ENCODE measurements at regions not wholly inside any gene's neighbourhood (a gene's known extent, or its start where the extent isn't known, plus 50 kb on each side); places are given as distances from the start of the nearest gene placed in this dataset.

DNA sequence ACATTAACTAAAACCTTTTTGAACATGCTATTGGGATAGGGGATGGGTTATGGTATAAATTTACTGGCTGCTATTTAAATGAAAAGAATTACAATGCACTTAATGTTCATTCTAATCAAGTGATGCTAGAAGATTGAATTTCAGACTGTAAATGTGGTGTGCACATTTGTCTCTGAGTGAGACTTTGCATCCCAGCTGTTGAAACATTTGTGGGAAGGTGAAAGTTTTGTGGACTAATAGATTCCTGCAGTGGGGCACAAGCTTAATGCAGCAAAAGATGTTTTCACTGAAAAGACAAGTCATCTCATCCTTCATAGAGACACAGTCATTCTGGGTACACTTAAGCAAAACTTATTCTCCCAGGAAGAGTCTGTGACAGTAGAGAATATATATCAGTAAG is 323.6 kb downstream of the NFIB start:
- no peak for DNase-seq (ENCODE audit: low spot score)

DNA sequence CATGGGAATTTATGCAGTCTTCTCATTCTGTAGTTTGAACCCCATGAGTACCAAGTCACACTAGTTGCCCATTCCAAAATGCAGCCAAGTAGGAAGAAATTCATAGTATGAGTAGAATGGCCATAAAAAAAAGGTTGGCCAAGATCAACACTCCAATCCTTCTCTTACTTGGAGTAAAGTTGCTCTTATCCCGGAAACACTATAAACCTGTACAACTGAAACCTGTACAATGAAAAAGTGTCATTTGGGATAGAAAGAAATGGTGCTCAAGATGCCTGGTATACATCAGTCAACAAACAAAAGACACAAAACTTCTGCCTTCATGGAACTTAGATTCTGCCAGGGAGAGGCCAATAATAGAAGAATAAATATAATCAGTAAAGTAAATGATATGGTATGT is 325.0 kb downstream of the NFIB start:
- no peak for DNase-seq (ENCODE audit: low spot score)

DNA sequence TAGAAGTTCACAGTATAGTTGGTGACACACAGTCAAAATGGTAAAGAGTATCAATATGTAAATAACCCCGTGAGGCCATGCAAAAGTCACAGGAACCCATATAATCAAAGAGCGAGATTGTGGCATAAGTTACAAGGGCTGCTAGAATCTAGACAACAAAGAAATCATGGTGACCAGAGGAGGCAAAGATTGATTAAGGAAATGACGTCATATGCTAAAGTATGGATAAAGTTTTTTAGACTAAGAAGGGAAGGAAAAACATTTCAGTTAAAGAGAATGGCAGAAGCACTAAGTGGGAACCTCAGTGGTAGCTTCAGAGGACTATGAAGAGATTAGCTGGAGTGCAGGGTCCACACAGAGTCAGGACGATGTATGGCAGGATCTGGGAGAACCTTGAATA is 330.3 kb downstream of the NFIB start:
- no peak for DNase-seq (ENCODE audit: low spot score)

DNA sequence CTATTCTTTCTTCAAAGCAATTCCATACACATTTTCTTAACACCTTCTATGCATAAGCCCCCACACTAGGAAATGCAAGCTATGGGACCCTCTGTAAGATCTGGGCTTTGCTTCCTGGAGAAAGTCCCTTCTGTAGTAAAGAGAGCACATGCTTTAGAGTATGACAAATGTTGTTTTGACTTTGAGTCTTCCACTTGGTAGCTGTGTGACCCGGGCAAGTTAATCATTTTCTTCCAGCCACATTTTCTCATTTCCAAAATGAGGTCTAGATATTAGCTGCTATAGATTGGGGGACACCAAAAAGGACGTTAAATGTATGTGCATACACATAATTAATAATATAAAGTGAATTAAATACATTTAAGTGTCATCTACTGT is 334.0 kb downstream of the NFIB start:
- DNase-seq (ENCODE audit: low spot score) = no peak

DNA sequence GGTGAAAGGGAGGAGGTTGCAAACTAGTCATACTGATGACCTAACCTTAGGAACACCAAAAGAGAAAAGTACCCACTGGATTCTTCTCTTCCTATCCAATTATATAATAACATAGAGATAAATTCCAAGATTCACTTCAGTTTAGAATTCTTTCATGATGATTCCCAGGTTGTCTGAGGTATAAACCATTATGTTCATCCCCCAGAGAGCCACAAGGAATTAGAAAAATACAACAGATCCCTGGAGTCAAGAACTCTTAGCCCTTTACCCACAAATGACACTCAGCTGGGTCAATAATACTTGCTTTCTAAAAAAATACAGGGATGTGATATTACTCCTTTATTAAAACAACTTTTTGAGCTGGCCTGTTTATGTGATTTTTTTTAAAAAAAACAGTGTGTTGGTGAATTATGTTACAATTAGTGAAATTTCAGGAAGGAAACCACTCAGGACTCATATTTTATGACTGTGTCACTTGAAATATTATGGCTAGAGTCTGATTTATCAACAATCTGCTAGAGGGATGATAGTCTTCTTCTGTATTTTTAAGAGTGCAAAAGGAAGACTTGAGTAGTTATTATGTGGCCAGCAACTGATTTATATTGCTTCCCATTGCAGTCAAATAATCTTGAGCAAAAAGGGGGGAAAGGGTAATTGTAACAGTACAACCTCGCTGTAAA is 338.2 kb downstream of the NFIB start:
- no peak for DNase-seq (ENCODE audit: low spot score)

DNA sequence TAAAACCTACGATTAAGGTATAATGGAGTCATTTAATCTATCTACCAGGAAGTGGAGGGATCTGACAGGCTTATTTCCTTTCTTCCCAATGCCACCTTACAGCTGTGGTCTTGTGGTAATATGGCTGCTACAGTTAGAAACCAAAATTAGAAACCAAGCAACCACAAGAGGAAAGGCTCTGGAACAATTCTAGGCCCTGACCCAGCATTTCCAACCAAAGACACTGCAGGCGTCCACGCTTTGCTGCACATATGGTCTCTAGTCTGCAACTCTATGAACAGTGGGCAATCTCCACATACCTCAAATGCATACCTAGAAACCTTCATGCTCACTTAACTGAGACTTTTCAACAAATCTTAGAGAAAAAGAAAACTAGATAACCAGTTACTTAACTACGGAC is 339.1 kb downstream of the NFIB start:
- no peak for DNase-seq (ENCODE audit: low spot score)

DNA sequence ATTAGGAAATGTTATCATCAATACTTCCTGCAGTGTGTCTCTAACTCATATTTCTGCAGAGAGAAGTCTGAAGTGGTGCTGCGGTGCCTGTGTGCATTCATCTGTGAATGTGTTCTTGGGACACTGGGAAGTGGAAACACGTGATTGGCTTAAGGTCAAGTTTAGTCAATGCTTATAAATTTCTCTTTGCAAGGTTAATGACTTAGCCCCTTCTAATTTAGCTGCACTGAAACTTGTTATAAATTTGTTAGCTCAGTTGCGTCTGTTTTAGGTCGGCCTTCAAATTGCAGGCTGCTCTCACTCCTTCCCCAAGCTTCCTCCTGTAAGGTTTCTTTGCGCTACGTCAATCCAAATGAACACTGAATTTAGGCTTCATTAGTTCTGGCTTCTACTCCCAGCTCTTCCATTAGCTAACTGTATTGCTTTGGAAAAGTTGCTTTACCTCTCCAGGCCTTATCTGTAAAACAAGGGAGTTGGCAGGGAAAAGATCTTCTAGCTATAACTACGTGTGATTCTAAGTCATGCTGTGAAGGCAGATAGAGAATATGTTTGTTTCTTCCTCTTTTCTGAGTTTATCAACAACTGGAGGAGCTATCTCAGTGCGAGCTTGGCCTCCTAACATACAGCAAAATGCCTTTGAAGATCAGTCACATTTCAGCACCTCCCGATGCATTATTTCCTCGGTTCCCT is 341.8 kb downstream of the NFIB start:
- DNase-seq (ENCODE audit: low spot score) = no peak

DNA sequence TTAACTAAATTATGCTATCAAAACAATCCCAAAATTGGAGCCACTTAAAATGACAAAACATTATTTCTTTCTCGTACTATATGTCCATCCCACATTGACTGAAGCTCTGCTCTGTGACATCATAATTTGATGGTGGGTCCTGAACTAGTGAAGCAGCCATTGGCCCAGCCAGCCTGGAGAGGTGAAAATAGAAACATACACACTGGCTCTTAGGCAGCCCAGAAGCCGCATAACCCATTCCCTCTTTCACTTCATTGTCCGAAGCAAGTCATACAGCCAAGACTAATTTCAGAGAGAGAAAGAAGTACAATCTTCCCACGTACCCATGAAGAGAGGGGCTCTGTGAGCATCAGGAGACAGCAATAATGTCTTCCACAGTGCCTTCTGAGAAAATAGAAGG is 342.5 kb downstream of the NFIB start:
- no peak for DNase-seq (ENCODE audit: low spot score)

DNA sequence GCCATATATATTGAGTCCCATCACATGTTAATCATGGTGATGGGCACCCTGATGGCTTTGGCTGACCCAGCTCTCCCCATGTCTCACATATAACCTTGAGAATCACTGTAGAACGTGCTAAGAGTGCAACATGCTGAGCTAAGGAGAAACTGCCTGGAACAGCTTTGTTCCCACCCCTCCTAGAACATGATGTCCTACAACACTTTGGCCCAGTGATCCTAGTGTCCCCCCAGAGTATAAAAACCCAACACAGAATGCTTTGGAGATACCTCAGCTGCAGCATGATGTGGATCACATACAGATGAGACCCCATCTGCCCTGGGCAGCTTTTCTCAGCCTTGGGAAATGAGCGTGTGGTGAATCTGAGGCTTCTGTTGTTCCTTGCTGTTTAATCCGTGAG is 343.5 kb downstream of the NFIB start:
- no peak for DNase-seq (ENCODE audit: low spot score)

DNA sequence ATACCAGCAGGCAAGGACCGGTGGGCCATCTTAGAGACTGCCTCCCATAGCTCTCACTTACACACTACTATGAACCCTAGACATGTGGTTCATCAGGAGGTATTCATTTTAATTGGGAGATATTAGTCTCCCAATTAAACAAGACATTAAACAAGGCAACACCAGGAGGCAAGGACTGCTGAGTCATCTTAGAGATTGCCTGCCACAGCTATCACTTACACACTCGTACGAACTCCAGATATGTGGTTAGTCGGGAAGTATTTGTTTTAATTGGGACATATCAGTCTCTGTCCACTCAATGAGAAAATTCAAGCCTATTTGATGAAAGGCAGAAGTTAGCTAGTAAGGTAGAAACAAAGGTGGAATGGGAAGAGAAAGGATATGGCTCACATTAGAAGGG is 343.9 kb downstream of the NFIB start:
- DNase-seq (ENCODE audit: low spot score) = no peak

DNA sequence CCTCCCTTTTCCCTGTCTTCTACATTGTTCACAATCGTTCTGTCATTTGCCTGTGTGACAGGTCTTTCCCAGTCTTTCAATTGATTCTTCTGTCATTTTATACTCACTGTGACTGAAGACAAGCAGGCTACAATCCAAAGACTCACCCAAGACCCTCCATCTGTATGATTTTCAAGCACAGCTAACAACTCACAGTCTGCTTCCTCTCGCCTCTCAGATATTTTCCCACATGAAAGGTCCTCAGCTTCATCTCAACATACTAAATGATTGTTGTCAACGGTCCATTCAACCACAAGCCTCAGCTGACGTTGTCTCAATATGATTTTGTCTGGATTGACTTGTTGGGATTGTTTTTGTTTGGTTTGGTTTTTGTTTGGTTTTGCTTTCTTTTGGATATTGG is 346.5 kb downstream of the NFIB start:
- no peak for DNase-seq (ENCODE audit: low spot score)

DNA sequence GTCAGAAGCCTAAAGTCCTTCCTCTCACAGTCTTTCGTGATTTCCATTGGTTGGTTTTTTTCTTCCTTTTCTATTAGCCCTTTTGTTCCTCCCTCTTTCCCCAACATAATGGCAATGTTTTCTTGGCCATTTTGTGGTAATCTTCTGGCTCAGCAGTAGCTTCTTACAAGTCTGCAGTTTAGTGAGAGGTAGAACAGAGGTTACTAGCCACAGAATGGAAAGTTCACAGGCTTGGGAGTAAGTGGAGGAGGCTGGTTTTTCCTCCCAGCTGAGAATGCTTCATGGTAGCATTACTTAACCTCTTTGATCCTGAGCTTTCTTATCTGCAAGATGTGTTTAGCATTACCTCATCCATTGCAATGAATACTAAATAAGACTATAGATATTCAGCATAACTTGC is 346.9 kb downstream of the NFIB start:
- no peak for DNase-seq (ENCODE audit: low spot score)

DNA sequence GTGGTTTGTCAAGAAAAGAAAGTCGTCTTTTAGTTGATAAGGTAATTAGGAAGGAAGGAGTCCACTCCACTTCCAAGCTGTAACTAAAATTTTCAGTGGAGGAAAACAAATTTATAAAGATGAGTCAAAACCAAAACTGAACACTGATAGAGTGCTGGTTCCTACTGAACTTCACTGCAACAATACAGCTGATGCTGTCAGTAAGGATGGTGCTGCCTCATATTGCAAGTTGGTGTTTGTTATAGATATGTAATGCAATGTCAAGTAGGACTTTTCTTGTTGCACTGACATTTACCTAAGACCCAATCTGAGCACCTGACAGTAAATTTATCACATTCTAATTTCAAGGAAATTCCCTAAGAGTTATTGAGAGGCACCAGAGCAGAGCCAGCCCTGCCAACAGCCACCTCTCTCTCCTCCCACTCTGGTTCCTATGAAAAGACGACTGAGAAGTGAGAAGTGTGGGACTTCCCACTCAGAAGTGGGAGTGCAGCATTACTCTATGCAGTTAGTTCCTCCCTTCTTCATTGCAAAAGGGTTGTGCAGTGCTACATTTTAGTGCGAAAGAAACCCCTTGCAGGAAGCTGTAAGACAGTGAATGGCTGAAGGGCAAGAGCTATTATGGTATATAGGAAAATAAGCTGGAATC is 350.8 kb downstream of the NFIB start:
- no peak for DNase-seq (ENCODE audit: low spot score)

DNA sequence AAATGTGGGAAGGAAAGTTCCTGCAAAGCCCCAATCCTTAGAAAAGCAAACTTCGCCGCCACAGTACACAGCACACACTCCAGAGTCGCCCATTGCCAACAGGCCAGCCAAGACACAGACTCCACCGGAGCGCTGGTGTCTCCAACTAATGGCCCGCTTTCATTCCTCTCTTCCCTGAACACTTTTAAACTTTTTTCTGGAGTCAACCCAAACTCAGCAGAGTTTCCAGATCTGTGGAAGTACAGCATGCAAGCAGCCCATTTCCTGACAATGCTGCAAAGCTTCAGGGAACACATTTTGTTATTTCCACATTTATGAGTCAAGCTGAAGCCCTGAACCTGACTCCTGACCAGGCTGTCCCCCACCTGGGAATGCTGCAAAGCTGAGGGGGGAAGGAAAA is 351.9 kb downstream of the NFIB start:
- DNase-seq (ENCODE audit: low spot score) = no peak

DNA sequence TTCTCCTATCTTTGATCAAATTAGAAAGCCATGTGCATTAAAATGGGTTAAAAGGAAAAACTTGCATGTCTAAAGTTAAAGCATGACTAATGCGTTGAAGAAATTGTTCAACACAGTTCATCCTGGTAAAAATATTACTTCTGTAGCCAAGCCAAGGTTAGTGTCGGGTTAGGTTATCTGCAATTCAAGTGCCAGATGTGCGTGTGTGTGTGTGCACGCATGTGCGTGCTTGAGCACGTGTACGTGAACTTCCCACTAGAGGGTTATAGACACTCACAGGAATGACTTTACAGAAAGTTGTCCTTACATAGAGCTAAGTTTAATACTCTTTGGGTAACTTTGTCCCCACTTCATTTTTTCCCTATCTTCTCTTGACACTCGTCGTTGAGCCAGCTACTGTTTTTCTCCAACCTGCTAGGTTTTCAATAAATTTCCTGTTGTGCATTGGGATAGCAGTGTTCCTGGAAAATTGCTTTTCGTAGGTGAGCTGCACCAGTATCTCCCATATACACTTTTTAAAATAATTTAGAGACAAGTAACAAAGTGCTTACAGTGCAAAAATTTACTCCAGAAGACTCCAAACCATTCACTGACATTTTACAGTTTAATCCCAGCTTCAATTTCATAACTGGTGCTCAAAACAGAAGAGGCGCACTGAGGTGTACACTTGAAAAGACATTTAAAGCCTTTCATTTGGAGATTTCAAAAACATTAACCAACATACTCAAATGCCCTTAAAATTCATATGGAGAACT is 353.8 kb downstream of the NFIB start:
- DNase-seq (ENCODE audit: low spot score) = no peak

DNA sequence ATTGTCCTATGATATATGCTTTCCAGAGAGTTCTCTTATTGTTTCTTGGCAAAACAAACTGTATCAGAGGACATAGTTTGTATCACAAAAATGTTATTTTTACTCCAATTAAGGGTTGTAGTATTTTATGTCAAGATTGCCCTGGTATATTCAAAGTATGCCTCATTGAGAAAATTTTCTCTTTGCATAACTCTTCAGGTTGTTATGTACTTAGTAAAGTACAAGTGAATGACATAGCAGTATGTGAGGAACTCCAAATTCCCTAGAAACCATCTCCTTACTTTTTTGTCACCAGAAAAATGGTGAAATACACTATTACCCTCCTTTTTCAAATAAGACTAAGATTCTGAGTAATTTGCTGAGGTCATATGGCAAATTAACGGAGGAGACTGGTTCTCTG is 355.3 kb downstream of the NFIB start:
- no peak for DNase-seq (ENCODE audit: low spot score)

DNA sequence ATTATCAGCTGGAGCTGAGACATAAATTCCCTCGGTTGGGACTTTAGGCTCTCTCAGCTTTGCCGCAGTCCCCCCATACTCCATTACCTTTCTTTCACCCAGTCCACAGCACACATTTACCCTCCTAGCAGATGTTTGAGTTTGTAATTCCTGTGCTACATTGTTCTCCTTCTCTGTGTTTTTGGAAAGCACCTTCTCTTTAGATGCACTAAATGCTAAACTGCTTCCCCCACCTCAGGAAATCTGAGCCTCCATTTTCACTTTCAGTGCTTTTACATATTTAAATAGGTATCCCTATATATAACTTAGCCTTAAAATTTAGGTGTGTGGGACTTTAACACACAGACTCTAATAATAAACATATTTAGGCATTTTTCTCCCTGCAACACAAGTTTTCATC is 356.9 kb downstream of the NFIB start:
- no peak for DNase-seq (ENCODE audit: low spot score)

DNA sequence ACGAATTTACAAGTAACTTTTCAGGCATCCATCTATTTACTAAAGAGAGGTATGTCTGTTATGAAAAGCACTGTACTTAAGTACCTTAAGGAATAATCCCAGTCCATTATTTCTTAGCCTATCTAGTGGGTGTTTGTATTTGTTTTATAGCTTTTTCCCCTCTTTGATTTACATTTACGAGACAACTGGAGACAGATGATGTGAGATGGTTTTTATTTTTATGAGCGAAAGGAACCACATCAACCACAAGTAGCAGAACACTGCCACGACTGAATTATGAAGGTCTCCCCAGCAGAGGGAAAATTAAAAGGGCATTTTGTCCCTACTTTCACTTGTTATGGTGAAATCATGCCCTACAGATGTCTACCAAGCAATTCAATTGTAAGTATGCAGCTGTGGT is 357.8 kb downstream of the NFIB start:
- DNase-seq (ENCODE audit: low spot score) = no peak

DNA sequence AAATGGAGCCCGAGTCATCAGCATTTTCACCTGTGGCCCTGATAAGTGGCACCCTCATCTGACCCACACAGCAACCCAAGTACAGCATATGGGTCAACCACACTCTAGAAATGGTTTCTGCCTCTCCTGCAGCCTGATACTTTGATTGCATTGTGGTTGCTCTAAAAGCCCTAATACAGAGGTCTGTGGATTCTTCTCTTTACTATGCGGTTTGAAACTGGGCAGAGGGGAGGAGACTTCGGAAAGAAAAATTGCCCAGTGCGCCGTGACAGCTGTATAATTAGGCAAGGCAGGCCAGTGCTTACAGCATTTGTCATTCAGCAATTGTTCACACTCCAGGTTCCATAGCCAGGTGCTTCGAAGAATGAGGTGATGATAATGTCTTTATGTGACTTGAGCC is 361.0 kb downstream of the NFIB start:
- DNase-seq (ENCODE audit: low spot score) = no peak

DNA sequence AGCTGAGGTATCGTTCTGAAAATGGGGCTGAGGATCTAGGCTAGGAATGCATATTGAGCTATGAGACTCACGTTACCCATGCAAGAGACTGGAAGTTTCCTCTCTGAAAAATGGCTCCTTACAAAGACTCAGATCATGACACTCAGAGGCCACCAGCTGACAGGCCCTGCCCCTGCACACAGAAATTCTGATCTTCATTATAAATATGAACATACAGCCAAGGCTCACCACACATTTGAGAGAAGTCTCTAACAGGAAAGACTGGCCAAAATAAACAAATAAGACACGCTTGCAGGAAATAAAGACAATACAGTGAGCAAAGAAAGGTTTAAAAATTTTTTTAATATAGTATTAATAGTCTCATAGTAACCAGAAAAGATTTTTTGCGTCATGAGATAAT is 365.9 kb downstream of the NFIB start:
- DNase-seq (ENCODE audit: low spot score) = no peak

DNA sequence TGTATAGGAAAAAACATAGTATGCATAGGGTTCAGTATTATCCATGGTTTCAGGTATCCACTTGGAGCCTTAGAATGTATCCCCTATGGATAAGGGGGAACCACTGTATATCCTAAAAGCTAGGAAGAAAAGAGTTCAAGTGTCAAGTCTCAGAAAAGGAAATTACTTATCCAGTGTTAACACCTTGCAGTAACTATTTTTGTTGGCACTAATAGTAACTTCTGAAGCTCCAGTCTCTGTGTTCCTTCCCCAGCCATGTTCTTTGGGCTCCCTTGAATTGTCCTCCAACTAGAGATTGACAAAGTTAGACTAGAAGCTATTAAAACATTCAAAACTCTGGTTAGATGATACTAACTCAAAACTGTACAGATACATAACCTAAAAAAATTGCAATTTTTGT is 370.8 kb downstream of the NFIB start:
- DNase-seq (ENCODE audit: low spot score) = no peak

DNA sequence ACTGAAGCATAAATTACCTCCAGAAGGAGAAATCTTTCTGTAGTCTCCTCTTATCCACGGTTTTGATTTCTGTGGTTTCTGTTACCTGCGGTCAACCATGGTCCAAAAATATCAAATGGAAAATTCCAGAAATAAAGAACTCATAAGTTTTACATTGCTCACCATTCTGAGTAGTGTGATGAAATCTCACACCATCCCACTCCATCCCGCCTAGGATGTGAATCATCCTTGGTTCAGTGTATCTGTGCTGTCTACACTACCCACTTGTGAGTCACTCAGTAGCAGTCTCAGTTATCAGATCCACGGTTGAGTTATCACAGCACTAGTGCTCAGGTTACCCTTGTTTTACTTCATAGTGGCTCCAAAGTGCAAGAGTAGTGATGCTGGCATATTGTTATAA is 371.2 kb downstream of the NFIB start:
- DNase-seq (ENCODE audit: low spot score) = peak; percentile 87

DNA sequence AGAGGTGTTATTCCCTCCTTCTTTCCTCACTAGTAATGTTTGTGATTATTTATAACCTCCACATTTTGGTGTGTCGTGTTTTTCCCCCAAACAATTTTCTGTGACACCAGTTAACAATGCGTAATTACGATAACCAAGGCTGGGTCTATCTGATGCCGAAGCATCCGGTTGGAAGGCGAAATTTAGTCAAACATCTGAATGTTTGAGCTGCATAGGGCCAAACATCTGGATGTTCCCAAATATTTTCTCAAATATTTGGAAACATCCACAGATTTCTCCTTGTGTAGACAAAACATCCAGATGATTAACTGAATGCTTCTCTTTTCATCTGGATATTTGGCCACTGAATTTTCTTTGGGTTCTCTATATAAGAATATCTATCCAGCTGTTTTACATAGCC is 371.7 kb downstream of the NFIB start:
- no peak for DNase-seq (ENCODE audit: low spot score)
